ELR (cell line): ENCODE measurements at regions not wholly inside any gene's neighbourhood (a gene's known extent, or its start where the extent isn't known, plus 50 kb on each side); places are given as distances from the start of the nearest gene placed in this dataset.

ENCODE experiments used
- DNase-seq: peaks from one replicate; pipeline ENCODE4 v3.0.0-alpha.2; 2015; ENCODE audit warnings: low read depth

DNA sequence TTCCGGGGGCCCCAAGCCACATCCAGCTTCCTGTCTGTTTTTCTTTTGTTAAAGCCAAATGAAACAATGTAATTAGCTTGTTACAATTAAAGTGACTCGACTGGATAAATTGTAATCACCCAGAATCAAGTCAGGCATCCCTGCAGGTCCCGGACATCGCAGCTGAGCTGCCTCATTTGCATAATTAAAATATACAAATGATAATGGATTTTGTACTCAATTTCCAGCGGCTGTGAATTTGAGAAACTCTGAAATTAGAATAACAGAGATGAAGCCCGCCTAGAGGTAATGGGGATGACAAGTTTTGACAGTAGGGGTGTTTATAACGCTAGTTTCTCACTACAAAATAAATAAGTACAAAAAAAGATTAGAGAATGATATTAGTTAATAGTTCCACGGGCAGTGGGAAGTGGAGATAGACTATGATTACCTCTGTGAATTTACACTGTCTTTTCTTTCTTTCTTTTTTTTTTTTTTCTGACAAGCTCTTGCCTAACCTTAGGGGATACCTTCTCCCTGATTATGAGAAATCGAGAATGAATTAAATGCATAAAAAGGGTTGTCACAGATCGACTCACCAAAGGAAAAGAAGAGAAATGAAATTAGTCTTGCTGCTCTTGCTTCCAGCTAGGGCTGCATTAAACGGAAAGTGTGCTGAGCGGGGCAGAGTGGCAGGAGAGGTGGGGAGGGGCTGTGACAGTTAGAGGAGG, 82.6 kb upstream of the SKOR2 start:
- DNase-seq: no peak

DNA sequence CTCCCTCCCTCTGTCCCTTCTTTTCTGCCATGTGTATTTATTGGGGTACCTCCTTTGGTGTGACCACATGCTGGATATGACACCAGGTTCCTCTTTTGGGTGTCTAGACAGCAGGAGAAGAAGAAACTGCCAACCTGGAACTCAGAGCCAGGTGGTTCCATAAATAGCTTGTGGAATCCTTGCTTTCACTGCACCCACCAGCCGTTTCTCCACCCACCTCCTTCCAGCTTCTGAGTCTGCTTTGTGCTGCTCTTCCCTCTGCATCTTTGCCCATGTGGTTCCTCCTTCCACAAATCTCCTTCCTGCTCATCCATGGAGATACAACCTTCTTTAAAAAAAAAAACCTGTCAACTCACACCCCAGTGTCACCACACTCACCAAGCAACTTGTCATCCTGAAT, 80.2 kb upstream of the SKOR2 start:
- DNase-seq: no peak

DNA sequence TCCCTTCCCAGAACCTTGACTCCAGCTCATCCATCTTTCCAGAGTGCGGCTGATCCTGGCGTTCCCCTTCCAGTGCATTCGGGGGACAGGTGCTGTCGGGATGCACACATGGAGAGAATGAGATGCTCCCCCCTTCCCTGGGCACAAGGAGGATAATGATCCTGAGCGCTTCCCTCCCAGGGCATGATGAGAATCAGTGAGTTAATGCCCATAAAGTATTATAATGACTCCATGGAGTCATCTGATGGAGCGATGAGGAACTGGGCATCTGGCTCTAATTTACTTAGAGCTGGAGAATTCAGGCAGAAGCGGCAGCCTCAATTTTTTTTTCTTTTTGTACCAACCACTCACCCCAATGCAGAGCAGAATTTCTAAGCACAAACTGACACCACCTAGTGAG, 79.6 kb upstream of the SKOR2 start:
- no peak for DNase-seq

DNA sequence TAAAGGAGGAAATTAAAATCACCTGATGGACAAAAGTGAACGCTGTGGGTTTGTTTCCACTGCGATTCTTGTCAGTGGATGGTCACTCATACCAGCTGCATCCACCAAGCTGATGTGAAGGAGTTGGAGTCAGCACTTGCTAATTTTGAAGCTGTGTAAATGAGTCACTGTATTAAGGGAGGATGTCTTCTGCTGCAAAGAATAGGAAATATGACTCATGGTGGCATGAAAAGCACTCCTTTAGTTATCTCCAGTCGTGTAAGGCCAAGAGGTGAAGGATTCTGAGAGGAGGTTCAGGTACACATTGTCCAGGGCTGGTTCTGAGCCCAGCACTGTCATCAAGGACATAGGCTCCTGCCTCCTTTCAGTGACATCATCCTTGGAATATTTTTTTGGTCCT, 71.7 kb upstream of the SKOR2 start:
- DNase-seq: peak; percentile 78

DNA sequence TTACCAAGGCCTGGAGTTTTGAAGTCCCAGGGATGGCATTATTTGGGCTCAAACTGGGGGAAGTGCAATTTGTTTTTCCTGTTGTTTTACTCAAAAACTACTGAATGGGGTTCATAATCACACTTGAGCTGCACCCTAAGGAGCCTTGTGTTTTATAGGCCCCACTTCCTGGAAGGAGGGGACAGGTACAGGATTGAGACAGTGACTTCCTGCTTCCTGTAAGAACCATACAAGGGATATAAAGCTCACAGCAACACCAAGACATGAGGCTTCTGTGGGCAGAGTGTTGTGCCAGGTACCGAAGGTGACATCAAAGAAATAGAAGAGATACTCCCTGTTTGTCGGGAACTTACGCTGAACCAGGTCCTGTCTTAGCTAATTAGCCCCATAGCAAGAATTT, 70.4 kb upstream of the SKOR2 start:
- DNase-seq: no peak

DNA sequence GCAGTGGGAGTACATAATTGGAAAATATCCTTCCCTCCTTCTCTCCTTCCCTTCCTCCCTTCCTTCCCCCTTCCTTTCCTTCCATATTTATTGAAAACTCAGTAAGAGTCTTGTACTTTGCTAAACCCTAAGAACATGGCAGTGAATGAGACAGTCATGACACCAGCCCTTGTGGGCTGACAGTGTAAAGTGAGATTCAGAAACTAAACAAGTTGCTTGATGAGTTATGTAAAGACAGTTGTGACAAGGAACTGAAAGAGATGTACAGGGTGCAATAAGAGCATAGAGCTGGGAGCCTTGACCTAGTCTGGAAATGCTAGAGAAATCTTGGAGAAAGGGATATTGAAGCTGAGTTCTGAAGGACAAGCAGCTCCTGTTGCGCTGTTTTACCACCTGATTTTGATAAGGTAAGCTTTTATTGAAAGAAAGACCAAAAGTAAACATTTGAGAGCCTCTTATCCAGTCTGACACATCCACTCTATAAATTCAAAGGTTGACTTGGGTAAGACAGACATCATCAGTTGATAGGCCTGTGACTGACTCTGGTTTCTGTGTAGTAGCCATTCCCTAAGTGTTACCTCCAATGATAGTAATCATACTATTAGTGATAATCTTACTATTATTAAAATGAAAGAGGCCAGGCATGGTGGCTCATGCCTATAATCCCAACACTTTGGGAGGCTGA, 66.5 kb upstream of the SKOR2 start:
- DNase-seq: no peak

DNA sequence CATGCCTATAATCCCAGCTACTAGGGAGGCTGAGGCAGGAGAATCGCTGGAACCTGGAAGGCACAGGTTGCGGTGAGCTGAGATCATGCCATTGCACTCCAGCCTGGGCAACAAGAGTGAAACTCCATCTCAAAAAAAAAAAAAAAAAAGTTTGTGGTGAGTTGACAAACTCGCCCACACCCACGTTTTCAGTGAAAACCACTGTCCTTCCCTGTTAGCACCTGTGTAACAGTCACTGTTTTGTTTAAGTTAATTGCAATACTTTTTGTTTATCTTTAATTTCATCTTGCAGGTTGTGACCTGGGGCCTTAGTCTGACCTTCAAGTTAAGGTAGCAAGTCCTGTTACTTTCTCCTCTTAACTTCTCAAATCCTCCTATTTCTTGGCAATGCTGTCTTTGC, 65.5 kb upstream of the SKOR2 start:
- DNase-seq: no peak

DNA sequence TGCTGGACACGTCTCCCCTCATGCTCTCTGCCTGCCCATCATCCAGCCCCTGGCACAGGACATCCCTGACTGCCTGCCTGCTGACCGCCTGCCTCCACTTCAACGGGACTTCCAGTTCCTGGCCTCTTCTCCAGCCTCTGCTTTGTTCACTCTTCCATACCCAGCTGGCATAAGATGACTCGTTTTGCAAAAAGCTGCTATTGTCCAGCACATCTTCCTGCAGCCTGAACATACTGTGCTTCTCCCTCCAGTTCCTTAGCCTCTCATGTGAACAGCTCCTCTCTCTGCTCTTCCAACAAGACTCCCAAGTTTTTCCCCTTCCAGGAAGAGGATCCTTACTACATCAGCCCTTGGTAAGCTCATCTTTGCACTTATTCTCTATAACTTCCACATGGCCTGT, 62.4 kb upstream of the SKOR2 start:
- no peak for DNase-seq

DNA sequence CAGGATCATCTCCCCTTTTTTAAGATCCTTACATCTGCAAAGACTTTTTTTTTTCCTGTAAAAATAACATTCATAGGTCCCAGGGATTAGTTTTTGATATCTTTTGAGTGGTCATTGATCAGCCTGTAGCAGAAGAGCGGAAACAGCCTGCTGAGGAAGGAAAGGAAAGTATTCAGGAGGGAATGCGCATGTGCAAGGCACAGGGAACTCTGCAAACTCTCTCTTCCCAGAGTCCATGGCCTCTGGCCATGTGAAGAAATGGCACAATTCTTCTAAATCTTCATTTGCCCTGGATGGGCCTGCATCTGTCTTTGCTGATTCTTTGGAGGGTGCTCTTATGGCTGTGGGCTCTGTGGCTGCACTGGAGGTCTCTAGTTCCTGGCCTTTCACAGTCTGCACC, 60.1 kb upstream of the SKOR2 start:
- DNase-seq: no peak
